GM18511 (cell line): ENCODE measurements at regions not wholly inside any gene's neighbourhood (a gene's known extent, or its start where the extent isn't known, plus 50 kb on each side); places are given as distances from the start of the nearest gene placed in this dataset.
"Not testable (repeated sequence)": the region's sequence is repeated elsewhere in the genome, so short reads cannot be mapped to it uniquely, and the experiment has no call there.

ENCODE experiments used
- ATAC-seq: cut with Tn5 transposase; IDR thresholded peaks from one replicate; pipeline ENCODE4 v1.9.1; 2021; ENCODE audit warnings: mild to moderate bottlenecking, moderate library complexity; ENCODE audit not compliant: unreplicated experiment

DNA sequence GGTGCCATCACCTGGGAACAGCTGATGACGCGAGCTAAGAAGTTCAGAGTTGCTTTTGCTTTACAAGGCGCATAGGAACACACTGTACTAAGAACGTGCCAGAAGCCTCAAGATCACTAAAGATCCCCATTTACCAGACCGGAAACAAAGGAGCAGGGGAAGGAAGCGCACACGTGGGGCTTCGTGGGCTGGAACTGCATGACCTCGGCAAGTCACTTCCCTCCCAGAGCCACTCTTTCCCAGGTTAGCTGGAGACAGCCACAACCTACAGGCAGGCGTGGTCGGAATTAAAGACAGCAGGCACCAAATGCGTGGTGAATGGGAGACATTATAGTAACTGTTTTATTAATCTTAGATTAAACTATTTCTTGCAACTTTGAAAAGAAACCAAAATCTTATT, 154.9 kb upstream of the IQSEC1 start:
- not testable (repeated sequence) for ATAC-seq

- ATAC-seq, result no peak
Observed at GRCh38 chr3:13227315-13228165, 154.3 kb upstream of the IQSEC1 start.

- ATAC-seq, result no peak
Observed at GRCh38 chr3:13224967-13225366, 151.7 kb upstream of the IQSEC1 start.

GRCh38 chr3:13223574-13224237, 150.5 kb upstream of the IQSEC1 start:
- ATAC-seq, result no peak

- no peak for ATAC-seq
Observed at GRCh38 chr3:13222891-13223573, 149.8 kb upstream of the IQSEC1 start.

DNA sequence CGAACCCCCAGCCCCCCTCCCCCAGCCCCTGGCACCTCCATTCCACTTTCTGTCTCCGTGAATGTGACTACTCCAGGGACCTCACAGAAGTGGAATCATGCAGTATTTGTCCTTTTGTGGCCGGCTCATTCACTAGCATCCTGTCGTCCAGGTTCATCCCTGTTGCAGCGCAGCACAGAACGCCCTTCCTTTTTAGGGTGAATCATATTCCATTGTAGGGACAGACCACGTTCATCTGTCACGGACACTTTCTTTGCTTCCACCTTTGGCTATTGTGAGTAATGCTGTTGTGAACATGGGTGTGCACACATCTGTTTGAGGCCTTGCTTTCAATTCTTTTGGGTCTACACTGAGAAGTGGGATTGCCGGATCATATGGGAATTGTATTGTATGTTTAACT, 148.9 kb upstream of the IQSEC1 start:
- ATAC-seq, result no peak

- ATAC-seq, result no peak
Observed at GRCh38 chr3:13221491-13222061, 148.3 kb upstream of the IQSEC1 start.

GRCh38 chr3:13220991-13221390, 147.8 kb upstream of the IQSEC1 start:
- ATAC-seq, result no peak

- no peak for ATAC-seq
Observed at GRCh38 chr3:13219902-13220296, 146.7 kb upstream of the IQSEC1 start.

DNA sequence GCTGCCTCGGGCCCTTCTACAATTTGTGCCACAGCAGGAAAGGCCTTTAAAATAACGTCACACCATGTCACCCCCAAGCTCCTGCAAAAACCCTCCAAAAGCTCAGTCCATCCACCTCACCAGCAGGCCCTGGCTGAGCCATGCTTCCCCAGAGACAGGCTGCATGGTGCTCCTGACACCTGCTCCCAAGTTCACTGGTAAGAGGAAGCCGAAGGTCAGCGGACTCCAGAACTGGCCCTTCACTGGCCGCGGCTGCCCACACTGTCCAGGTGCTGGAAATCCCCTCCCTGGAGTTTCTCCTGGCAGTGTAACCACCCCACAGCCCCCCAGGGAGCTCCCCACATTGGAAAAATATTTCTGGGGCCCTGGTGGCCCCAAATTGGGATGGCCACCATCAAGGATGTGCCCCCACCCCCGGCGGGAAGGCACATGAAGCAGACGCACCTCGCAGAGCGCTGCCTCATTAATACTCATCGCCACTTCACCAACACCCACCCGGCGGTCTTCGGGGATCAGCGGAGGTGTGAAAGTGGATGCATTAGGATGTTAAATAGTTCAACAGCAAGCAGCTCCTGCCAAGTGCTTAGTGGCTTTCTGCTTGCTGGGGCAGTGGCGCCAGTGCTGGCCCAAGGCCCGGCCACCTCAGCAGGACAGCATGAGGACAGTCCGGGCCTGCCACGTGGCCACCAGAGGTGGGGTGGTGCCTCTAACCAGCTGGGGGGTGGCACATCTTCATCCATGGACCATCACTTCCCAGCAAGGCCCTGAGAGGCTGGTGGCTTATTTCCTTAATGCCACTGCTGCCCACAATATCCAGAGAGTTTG, 146.1 kb upstream of the IQSEC1 start:
- no peak for ATAC-seq

DNA sequence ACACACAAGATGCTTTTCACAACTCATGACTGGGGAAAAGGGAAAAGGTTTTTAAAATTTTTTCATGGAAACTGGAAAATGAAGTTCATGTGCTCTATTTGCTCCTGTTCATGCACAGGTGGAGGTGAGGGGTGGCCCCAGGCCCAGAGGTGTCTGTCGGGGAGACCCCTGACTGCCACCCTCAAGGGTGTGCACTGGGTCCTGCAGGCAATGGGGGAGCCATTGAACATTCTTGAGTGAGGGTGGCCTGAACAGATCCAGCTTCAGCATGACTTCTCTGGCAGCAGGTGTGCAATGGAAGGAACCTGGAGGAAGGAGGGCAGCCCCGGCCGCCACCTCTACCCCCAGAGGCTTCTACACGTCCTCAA, 145.3 kb upstream of the IQSEC1 start:
- ATAC-seq, result no peak

- ATAC-seq, result no peak
Observed at GRCh38 chr3:13217736-13218540, 144.7 kb upstream of the IQSEC1 start.

DNA sequence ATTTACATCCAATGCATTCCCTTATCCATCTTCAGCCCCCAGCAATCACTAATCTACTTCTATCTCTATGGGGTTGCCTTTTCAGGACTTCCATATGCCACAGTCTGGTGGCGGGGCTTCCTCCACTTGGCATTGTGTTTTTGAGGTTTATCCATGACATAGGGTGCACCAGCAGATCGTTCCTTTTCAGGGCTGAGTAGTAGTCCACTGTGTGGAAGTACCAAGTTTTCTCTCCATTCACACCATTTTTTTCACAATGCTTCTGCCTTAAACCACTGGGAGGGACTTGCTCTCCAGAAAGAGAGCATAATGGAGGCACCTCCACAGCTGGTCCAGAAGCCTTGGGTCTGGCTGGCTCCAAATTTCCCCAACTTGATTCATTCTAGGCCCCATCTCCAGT, 144.0 kb upstream of the IQSEC1 start:
- ATAC-seq, result no peak

DNA sequence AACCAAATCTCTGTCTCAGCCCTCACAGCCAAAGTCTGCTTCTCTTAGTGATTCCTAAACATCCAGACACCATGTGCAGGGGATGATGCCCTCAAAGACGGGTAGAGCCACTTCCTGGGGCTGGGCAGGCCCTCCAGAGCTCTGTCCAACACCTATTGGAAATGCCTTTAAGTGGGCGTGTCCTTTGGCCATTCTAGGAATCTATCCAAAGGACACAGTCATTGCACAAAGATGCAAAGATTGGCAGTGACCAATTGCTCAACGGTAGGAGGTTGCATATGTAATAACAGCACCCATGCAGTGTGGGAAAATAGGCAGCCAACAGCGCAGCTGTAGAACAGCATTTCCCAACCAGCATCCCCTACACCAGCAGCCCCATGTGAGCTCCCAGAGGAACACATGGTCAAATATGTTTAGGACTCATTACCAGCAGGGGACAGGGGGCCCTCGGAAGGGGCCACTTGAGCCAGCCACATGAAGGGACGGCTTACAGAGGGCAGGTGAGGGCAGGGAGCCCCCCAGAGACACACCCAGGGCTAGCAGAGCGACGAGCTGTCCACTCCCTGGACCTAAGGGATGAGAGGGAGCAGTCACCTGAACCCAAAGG, 142.8 kb upstream of the IQSEC1 start:
- ATAC-seq, result no peak

- no peak for ATAC-seq
Observed at GRCh38 chr3:13214847-13215472, 141.7 kb upstream of the IQSEC1 start.

DNA sequence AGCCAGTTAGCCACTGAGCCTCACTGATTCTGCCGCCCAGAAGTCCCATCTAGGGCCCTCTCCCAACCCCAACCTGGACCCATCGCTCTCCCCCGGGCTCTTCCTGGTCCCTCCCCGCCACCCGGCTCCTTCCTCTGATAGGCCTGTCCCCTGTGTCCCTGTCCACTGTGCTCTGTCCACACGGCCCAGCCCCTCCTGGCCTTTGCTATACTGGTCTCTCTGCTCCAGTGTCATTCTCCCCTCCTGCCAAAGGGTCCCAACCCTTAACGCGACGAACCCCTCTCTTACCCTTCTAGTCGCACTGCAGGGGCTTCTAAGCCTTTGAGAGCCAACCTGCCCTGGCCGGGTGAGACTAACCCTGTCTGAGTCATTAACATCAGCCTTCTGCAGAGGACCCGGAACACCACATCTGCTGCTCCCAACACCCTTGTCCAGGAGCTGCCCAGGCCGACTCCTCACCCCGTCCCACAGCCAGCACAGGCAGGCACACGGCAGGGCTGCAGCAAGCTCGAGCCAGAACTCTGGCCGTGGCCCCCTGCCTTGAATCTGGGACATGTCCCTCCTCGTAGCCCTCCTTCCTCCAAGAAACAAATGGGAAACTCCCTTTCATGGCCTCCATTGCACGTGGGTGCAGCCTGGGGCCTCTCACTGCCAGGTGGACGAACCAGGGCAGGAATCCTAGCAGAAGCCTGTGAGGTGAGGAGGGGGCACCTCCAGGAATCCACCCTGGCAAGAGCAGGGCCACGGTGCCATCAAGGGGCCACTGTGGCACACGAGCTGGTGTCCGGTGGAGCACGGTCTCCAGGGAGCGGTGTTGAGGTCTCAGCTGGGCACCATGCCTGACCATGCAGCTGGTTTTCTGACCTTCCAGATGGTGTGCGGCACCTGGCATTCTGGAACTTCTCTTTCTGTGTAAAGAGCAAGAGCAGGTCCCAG, 140.9 kb upstream of the IQSEC1 start:
- no peak for ATAC-seq

DNA sequence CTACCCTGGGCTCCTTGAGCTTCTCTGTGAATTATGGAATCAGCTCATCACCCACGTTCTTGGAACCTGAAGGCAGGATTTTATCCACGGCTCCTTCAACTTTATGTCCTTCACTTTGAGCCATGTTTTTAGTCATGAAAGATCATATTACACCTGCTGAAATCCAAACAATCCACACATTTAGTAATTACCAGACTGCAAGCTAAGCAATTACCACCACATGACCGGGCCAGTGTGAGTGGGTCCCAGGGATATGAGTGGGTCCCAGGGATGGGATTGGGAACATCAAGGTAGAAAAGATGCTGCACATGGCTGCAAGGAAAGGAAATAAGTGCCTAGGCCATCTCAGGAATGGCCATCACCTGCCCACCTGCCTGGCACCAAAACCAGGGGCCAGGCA, 140.3 kb upstream of the IQSEC1 start:
- no peak for ATAC-seq
